Tibial artery (tissue), 4 donors: ENCODE measurements at regions not wholly inside any gene's neighbourhood (a gene's known extent, or its start where the extent isn't known, plus 50 kb on each side); places are given as distances from the start of the nearest gene placed in this dataset.

ENCODE experiments used
- DNase-seq, 2 donors: peaks; one replicate each; pipeline ENCODE4 v3.0.0-alpha.2; 2019
- H3K27ac ChIP-seq, 2 donors: fragments of 200-600 bp; sonication (generic) in 1 of 2; 1 replicate in 1 of 2; 2 replicates in 1 of 2; pipeline ENCODE4 v1.5.1; 2018 to 2019; ENCODE audit warnings: mild to moderate bottlenecking in 1 of 2
- H3K27me3 ChIP-seq, 2 donors: fragments of 200-600 bp; sonication (generic) in 1 of 2; one replicate each; pipeline versions ENCODE4 v1.5.1 to v1.6.0; 2016 to 2019
- H3K36me3 ChIP-seq, 3 donors: fragments of 200-600 bp; sonication (generic) in 2 of 3; one replicate each; pipeline ENCODE4 v1.5.1; 2016 to 2019; ENCODE audit warnings: mild to moderate bottlenecking in 2 of 3
- H3K4me1 ChIP-seq, 4 donors: fragments of 200-600 bp; sonication (generic) in 2 of 4; 1 replicate in 3 of 4; 2 replicates in 1 of 4; pipeline ENCODE4 v1.5.1; 2016 to 2019
- H3K4me3 ChIP-seq, 2 donors: fragments of 200-600 bp; sonication (generic) in 1 of 2; 1 replicate in 1 of 2; 2 replicates in 1 of 2; pipeline ENCODE4 v1.5.1; 2018 to 2019; ENCODE audit warnings: mild to moderate bottlenecking in 2 of 2
- H3K9me3 ChIP-seq, 3 donors: fragments of 200-600 bp; sonication (generic) in 1 of 3; one replicate each; pipeline ENCODE4 v1.5.1; 2016 to 2019
- CTCF ChIP-seq, 2 experiments: fragments of 200-600 bp in 1 of 2; fragments of 450-650 bp in 1 of 2; IDR thresholded peaks; one replicate each; pipeline ENCODE4 v1.5.1; 2017 to 2019; ENCODE audit warnings: antibody characterized with exemption in 2 of 2, mild to moderate bottlenecking in 1 of 2, moderate library complexity in 1 of 2
- intact Hi-C: fragments of 100-400 bp; cut with DNase I; formaldehyde crosslinking; loops from one replicate; pipeline ENCODE4 v1.15.0; 2023; ENCODE audit warnings: low total_unique reads

GRCh38 chr1:38258085-38258627 lies 211.6 kb upstream of the POU3F1 start:
- no peak overlapping the region for H3K4me3 ChIP-seq
- no peaks in the 10 kb centered on the region for H3K36me3 ChIP-seq
- intact Hi-C loops, result no loop called here
- H3K9me3 ChIP-seq, result peaks cover 0 to 16% (median 8%) of the 10 kb centered on the region in 3 donors
- H3K27ac ChIP-seq, result no peak overlapping the region
- no peaks in the 10 kb centered on the region for H3K4me1 ChIP-seq
- no peak for DNase-seq
- peaks cover 0 to 30% of the 10 kb centered on the region in 2 donors for H3K27me3 ChIP-seq
- TF ChIP-seq CTCF (IDR thresholded peaks at IDR 0.05), result no peak

- no peak for DNase-seq
- TF ChIP-seq CTCF (IDR thresholded peaks at IDR 0.05), result no peak
- H3K36me3 ChIP-seq, result no peaks in the 10 kb centered on the region
- peaks cover 0 to 28% of the 10 kb centered on the region in 2 donors for H3K27me3 ChIP-seq
- H3K27ac ChIP-seq, result no peak overlapping the region
- H3K4me3 ChIP-seq, result no peak overlapping the region
- intact Hi-C loops, result no loop called here
- no peaks in the 10 kb centered on the region for H3K4me1 ChIP-seq
- peaks cover 0 to 16% (median 8%) of the 10 kb centered on the region in 3 donors for H3K9me3 ChIP-seq
Measured at GRCh38 chr1:38257374-38257773, 210.8 kb upstream of the POU3F1 start.

- no peak for DNase-seq
- no peak for TF ChIP-seq CTCF (IDR thresholded peaks at IDR 0.05)
- intact Hi-C loops, result no loop called here
- Histone ChIP-seq H3K27ac (no peak overlapping the region), H3K9me3 (peaks cover 0 to 16% (median 8%) of the 10 kb centered on the region in 3 donors), H3K27me3 (peaks cover 0 to 26% of the 10 kb centered on the region in 2 donors), H3K36me3 (no peaks in the 10 kb centered on the region), H3K4me1 (no peaks in the 10 kb centered on the region), H3K4me3 (no peak overlapping the region)
Measured at GRCh38 chr1:38256072-38256471, 209.5 kb upstream of the POU3F1 start.

- Histone ChIP-seq H3K36me3 (no peaks in the 10 kb centered on the region), H3K9me3 (no peaks in the 10 kb centered on the region), H3K4me3 (no peak overlapping the region), H3K27ac (no peak overlapping the region), H3K27me3 (peaks cover 0 to 41% of the 10 kb centered on the region in 2 donors), H3K4me1 (no peaks in the 10 kb centered on the region)
- DNase-seq, result no peak
- no peak for TF ChIP-seq CTCF (IDR thresholded peaks at IDR 0.05)
- intact Hi-C loops, result no loop called here
Measured at GRCh38 chr1:38253314-38253713, 206.7 kb upstream of the POU3F1 start.

GRCh38 chr1:38250356-38250755 lies 203.8 kb upstream of the POU3F1 start:
- DNase-seq, result no peak
- Histone ChIP-seq H3K4me3 (no peak overlapping the region), H3K27me3 (peaks cover 0 to 40% of the 10 kb centered on the region in 2 donors), H3K9me3 (no peaks in the 10 kb centered on the region), H3K27ac (no peak overlapping the region), H3K36me3 (no peaks in the 10 kb centered on the region), H3K4me1 (no peaks in the 10 kb centered on the region)
- intact Hi-C loops, result no loop called here
- TF ChIP-seq CTCF (IDR thresholded peaks at IDR 0.05), result no peak

GRCh38 chr1:38249001-38249400 lies 202.4 kb upstream of the POU3F1 start:
- H3K4me1 ChIP-seq, result no peaks in the 10 kb centered on the region
- peaks cover 0 to 39% of the 10 kb centered on the region in 2 donors for H3K27me3 ChIP-seq
- no peaks in the 10 kb centered on the region for H3K36me3 ChIP-seq
- no peak for DNase-seq
- no peaks in the 10 kb centered on the region for H3K9me3 ChIP-seq
- intact Hi-C loops, result no loop called here
- TF ChIP-seq CTCF (IDR thresholded peaks at IDR 0.05), result no peak
- no peak overlapping the region for H3K27ac ChIP-seq
- H3K4me3 ChIP-seq, result no peak overlapping the region
